ENCODE measurements at regions not wholly inside any gene's neighbourhood (a gene's known extent, or its start where the extent isn't known, plus 50 kb on each side); places are given as distances from the start of the nearest gene placed in this dataset.

DNA sequence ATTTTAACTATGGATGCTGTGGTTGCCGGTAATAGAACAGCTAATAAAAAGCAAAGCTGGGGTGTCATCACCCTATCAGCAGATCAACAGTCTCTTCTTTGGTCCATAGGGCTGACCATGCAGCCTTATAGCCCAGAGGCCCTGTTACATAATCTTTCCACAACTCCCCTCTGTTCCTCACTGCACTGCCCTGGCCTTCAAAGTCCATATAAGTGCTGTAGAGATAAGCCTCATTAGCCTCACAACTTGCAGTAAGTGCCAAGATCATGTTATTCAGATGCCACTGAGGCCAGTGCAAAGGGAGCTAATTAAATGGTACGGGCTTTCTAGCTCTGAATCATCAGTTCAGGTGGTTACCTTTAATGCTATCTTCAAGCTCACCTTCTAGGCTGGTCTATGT is 89.7 kb upstream of the CXCR4 start:
- DNase-seq (ENCODE audit: low read depth) (no peak), FAIRE-seq (no peak)

DNA sequence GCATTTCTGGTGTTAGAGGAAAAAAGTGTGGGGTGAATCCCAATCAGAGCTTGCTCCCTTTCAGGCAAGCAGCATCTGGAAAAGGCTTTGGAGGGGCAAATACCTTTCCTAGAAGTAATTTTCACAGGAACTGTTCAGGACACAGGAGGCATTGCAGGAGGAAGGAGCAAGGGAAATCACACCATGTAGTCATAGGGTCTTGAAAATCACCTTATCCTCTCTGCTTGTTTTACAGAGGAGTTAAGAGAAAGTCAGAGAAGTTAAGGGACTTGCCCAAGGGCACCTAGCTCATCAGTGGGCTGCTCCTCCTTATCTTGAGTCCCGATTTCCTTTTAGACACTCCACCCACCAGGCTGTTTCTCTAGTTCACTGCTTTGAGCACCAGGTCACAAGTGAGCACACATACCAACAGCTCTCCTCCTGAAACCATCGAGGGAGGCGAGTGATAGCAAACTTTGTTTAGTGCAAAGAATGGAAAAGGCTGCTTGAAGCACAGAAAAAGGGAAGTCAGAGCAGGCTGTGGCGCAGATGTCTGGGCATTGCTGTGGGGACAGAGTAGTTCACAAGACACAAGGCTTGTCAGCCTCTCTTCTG is 89.2 kb upstream of the CXCR4 start:
- Mint-ChIP-seq H3K4me1 (ENCODE audit: low read depth, unreplicated experiment) (no peaks in the 10 kb centered on the region), H3K4me3 (ENCODE audit: unreplicated experiment) (no peak overlapping the region), H3K9me3 (ENCODE audit: unreplicated experiment) (peaks cover 8% of the 10 kb centered on the region), H3K27me3 (ENCODE audit: low read depth, unreplicated experiment) (peaks cover 6% of the 10 kb centered on the region), H3K27ac (ENCODE audit: unreplicated experiment) (no peak overlapping the region), H3K36me3 (ENCODE audit: low read depth, unreplicated experiment) (no peaks in the 10 kb centered on the region)
- DNase-seq (ENCODE audit: low read depth) (no peak), FAIRE-seq (no peak)
- H3K27ac ChIP-seq (ENCODE audit: low read depth, low read length) = no peak overlapping the region
- no peaks in the 10 kb centered on the region for H3K4me1 ChIP-seq (ENCODE audit: insufficient read depth, low read length)
- no peak overlapping the region for H3K4me2 ChIP-seq (ENCODE audit: low read length)
- no peaks in the 10 kb centered on the region for H3K36me3 ChIP-seq (ENCODE audit: insufficient read depth, low read length)
- H3K27me3 ChIP-seq (ENCODE audit: insufficient read depth, low read length) = no peaks in the 10 kb centered on the region
- no peak overlapping the region for H3K4me3 ChIP-seq (ENCODE audit: insufficient read depth, low read depth, low read length)
- H3K9ac ChIP-seq (ENCODE audit: low read length) = no peak overlapping the region
- TF ChIP-seq EZH2 (IDR thresholded peaks at IDR 0.05; ENCODE audit: insufficient read depth, low read length) = no peak
- TF ChIP-seq, protein P1, sequence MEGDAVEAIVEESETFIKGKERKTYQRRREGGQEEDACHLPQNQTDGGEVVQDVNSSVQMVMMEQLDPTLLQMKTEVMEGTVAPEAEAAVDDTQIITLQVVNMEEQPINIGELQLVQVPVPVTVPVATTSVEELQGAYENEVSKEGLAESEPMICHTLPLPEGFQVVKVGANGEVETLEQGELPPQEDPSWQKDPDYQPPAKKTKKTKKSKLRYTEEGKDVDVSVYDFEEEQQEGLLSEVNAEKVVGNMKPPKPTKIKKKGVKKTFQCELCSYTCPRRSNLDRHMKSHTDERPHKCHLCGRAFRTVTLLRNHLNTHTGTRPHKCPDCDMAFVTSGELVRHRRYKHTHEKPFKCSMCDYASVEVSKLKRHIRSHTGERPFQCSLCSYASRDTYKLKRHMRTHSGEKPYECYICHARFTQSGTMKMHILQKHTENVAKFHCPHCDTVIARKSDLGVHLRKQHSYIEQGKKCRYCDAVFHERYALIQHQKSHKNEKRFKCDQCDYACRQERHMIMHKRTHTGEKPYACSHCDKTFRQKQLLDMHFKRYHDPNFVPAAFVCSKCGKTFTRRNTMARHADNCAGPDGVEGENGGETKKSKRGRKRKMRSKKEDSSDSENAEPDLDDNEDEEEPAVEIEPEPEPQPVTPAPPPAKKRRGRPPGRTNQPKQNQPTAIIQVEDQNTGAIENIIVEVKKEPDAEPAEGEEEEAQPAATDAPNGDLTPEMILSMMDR (IDR thresholded peaks at IDR 0.05; ENCODE audit: insufficient read depth, low read depth, low read length) = no peak
- no peaks in the 10 kb centered on the region for H3K9me3 ChIP-seq (ENCODE audit: insufficient read depth, low read depth, low read length)
- no peaks in the 10 kb centered on the region for H4K20me1 ChIP-seq (ENCODE audit: insufficient read depth, low read length)
- no peaks in the 10 kb centered on the region for H3K79me2 ChIP-seq (ENCODE audit: insufficient read depth, low read length)
- H2AFZ ChIP-seq (ENCODE audit: low read depth, low read length) = no peak overlapping the region

More for the DNA sequence above, 89.7 kb upstream of the CXCR4 start:
- no peak overlapping the region for H3K9ac ChIP-seq (ENCODE audit: low read length)
- peaks cover 6% of the 10 kb centered on the region for H3K27me3 Mint-ChIP-seq (ENCODE audit: low read depth, unreplicated experiment)
- no peak overlapping the region for H3K27ac Mint-ChIP-seq (ENCODE audit: unreplicated experiment)
- no peak for TF ChIP-seq EZH2 (IDR thresholded peaks at IDR 0.05; ENCODE audit: insufficient read depth, low read length)
- TF ChIP-seq, protein P1 (IDR thresholded peaks at IDR 0.05; ENCODE audit: insufficient read depth, low read depth, low read length) = no peak
- no peaks in the 10 kb centered on the region for H4K20me1 ChIP-seq (ENCODE audit: insufficient read depth, low read length)
- no peaks in the 10 kb centered on the region for H3K9me3 ChIP-seq (ENCODE audit: insufficient read depth, low read depth, low read length)
- no peak overlapping the region for H3K4me3 Mint-ChIP-seq (ENCODE audit: unreplicated experiment)
- H3K27ac ChIP-seq (ENCODE audit: low read depth, low read length) = no peak overlapping the region
- H3K36me3 Mint-ChIP-seq (ENCODE audit: low read depth, unreplicated experiment) = no peaks in the 10 kb centered on the region
- no peaks in the 10 kb centered on the region for H3K36me3 ChIP-seq (ENCODE audit: insufficient read depth, low read length)
- no peak overlapping the region for H2AFZ ChIP-seq (ENCODE audit: low read depth, low read length)
- H3K4me3 ChIP-seq (ENCODE audit: insufficient read depth, low read depth, low read length) = no peak overlapping the region
- H3K27me3 ChIP-seq (ENCODE audit: insufficient read depth, low read length) = no peaks in the 10 kb centered on the region
- H3K9me3 Mint-ChIP-seq (ENCODE audit: unreplicated experiment) = peaks cover 8% of the 10 kb centered on the region
- no peaks in the 10 kb centered on the region for H3K79me2 ChIP-seq (ENCODE audit: insufficient read depth, low read length)
- no peaks in the 10 kb centered on the region for H3K4me1 Mint-ChIP-seq (ENCODE audit: low read depth, unreplicated experiment)
- H3K4me1 ChIP-seq (ENCODE audit: insufficient read depth, low read length) = no peaks in the 10 kb centered on the region
- no peak overlapping the region for H3K4me2 ChIP-seq (ENCODE audit: low read length)

DNA sequence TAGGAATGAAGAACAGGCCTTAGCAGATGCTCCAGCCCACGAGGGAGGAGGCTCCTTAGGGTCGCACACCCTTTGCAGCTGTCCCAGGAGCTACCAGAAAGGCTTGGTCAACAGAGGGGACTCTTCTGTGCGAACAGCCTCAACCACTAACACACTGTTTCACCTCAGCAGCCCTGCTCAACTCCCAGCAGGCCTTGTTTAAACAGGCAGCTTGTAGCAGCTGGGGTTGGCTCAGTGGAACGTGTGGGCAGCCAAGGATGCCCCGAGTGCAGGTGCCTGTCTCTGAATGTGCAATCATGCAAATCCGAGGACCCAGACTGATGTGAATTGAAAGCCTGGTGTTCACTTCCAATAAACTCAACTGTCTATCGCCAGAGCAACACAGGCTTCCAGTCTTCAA is 88.7 kb upstream of the CXCR4 start:
- Histone ChIP-seq H3K4me1 (ENCODE audit: insufficient read depth, low read length) (no peaks in the 10 kb centered on the region), H4K20me1 (ENCODE audit: insufficient read depth, low read length) (no peaks in the 10 kb centered on the region), H3K79me2 (ENCODE audit: insufficient read depth, low read length) (no peaks in the 10 kb centered on the region), H3K4me3 (ENCODE audit: insufficient read depth, low read depth, low read length) (no peak overlapping the region), H3K27me3 (ENCODE audit: insufficient read depth, low read length) (no peaks in the 10 kb centered on the region), H2AFZ (ENCODE audit: low read depth, low read length) (no peak overlapping the region), H3K27ac (ENCODE audit: low read depth, low read length) (no peak overlapping the region), H3K9me3 (ENCODE audit: insufficient read depth, low read depth, low read length) (no peaks in the 10 kb centered on the region), H3K4me2 (ENCODE audit: low read length) (no peak overlapping the region), H3K36me3 (ENCODE audit: insufficient read depth, low read length) (no peaks in the 10 kb centered on the region), H3K9ac (ENCODE audit: low read length) (no peak overlapping the region)
- no peak overlapping the region for H3K4me3 Mint-ChIP-seq (ENCODE audit: unreplicated experiment)
- H3K27me3 Mint-ChIP-seq (ENCODE audit: low read depth, unreplicated experiment) = peaks cover 6% of the 10 kb centered on the region
- H3K27ac Mint-ChIP-seq (ENCODE audit: unreplicated experiment) = no peak overlapping the region
- TF ChIP-seq, protein P1 (IDR thresholded peaks at IDR 0.05; ENCODE audit: insufficient read depth, low read depth, low read length) = no peak
- TF ChIP-seq EZH2 (IDR thresholded peaks at IDR 0.05; ENCODE audit: insufficient read depth, low read length) = no peak
- H3K36me3 Mint-ChIP-seq (ENCODE audit: low read depth, unreplicated experiment) = no peaks in the 10 kb centered on the region
- H3K4me1 Mint-ChIP-seq (ENCODE audit: low read depth, unreplicated experiment) = no peaks in the 10 kb centered on the region
- peaks cover 8% of the 10 kb centered on the region for H3K9me3 Mint-ChIP-seq (ENCODE audit: unreplicated experiment)
- DNase-seq (ENCODE audit: low read depth) (no peak), FAIRE-seq (no peak)
